T-helper 1 cell (primary cell): ENCODE measurements at regions not wholly inside any gene's neighbourhood (a gene's known extent, or its start where the extent isn't known, plus 50 kb on each side); places are given as distances from the start of the nearest gene placed in this dataset.

Experiments
- DNase-seq, 5 donors: peaks; one replicate each; pipeline ENCODE4 v3.0.0-alpha.2; 2012 to 2020

- DNase-seq = no peak
Measured at GRCh38 chr17:56739376-56739775, 94.3 kb downstream of the C17orf67 start.

- no peak for DNase-seq
Measured at GRCh38 chr17:56739776-56740175, 93.9 kb downstream of the C17orf67 start.

- no peak for DNase-seq
Measured at GRCh38 chr17:56740481-56740880, 93.2 kb downstream of the C17orf67 start.
